ENCODE measurements at regions not wholly inside any gene's neighbourhood (a gene's known extent, or its start where the extent isn't known, plus 50 kb on each side); places are given as distances from the start of the nearest gene placed in this dataset.

DNA sequence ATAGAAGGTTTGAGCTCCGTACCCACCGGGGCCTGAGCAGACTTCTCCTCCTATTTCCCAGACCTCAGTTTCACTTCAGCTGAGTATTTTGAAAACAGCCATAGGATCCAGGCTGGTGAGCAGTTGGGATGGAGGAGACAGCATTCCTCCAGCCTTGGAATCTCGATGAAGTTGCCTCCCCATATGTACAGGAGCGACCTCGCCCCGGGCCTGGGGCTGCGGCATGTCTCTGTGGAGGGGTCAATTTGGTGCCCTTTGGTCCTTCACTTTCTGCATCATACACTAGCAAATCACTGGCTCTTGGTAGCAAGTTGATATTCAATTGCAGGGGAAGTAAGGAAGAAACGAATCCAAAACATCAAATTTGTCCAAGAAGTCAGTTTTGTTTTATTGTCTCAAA is 402.0 kb upstream of the IRX4 start:
- TF ChIP-seq POLR2A (IDR thresholded peaks at IDR 0.05): no peak
- TF ChIP-seq CTCF (IDR thresholded peaks at IDR 0.05): no peak
- TF ChIP-seq POLR2AphosphoS5 (IDR thresholded peaks at IDR 0.05): no peak
